ENCODE measurements at regions not wholly inside any gene's neighbourhood (a gene's known extent, or its start where the extent isn't known, plus 50 kb on each side); places are given as distances from the start of the nearest gene placed in this dataset.
A peak's percentile ranks its signal among the peaks of the same experiment; 100 is the strongest.
"Not testable (repeated sequence)": the region's sequence is repeated elsewhere in the genome, so short reads cannot be mapped to it uniquely, and the experiment has no call there.

DNA sequence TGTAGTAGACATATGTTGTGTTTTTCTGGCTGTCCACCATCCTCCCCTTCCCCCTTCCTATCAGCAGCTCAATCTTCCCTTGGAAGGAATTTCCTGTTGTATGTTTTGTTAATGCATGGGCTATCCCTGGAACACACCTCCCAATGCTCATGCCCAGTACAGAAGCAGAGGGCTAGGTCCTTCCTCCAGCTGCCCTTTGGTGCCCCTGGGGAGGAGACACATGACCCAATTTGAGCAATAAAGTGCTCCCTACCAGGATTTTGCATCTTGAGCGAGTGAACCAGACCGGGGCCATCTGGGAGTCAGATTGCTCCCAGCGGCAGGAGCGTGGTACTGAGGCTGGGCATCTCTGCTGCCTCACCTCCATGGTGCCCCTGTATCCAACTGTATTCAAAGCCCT lies 141.5 kb upstream of the MED13 start:
- DNase-seq (ENCODE audit: extremely low read depth, low read depth) = no peak

DNA sequence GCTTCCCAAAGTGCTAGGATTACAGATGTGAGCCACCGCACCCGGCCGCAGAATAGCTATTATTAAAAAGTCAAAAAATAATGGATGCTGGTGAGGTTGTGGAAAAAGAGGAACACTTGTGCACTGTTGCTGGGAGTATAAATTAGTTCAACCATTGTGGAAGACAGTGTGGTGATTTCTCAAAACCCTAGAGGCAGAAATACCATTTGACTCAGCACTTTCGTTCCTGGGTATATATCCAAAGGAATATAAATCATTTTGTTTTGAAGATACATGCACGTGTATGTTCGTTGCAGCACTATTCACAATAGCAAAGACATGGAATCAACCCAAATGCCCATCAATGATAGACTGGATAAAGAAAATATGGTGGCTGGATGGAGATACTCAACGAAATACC lies 132.1 kb upstream of the MED13 start:
- DNase-seq (ENCODE audit: extremely low read depth, low read depth) = not testable (repeated sequence)

DNA sequence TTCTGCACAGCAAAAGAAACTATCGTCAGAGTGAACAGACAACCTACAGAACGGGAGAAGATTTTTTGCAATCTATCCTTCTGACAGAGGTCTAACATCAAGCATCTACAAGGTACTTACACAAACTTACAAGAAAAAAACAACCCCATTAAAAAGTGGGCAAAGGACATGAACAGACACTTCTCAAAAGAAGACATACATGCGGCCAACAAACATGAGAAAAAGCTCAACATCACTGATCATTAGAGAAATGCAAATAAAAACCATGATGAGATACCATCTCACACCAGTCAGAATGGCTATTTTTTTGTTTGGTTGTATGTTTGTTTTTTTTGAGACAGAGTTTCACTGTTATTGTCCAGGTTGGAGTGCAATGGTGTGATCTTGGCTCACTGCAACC lies 131.5 kb upstream of the MED13 start:
- not testable (repeated sequence) for DNase-seq (ENCODE audit: extremely low read depth, low read depth)

DNA sequence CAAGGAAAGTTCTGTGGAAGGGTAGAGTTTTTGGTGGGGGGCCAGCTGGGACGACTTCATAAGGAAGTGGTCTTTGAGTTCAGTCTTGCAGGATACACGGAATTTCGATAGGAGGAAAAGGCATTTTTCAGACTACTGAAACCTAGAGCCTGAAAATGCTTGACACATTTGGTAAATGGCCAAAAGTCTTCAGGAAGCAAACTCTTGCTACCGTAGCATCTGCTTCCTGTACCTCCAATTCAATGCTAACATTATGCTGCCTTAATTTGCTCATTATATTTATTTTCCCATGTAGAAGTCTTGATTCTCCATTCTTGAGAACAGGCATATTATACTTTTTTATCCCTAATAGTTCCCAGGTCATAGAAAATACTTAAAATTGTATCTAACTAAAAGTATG lies 129.3 kb upstream of the MED13 start:
- no peak for DNase-seq (ENCODE audit: extremely low read depth, low read depth)

DNA sequence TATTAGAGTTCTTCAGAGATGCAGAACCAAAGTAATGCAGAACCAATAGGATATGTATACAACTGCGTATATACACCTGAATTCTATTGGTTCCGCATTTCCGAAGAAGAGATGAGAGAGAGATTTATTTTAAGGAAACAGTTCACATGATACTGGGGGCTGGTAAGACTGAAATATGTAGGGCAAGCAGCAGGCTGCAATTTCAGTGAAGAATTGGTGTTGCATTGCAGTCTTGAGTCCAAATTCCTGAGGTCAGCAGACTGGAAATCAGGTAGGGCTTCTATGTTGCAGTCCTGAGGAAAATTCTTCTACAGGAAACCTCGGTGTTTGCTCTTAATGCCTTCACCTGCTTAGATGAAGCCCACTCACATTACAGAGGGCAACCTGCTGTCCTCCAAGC lies 128.2 kb upstream of the MED13 start:
- DNase-seq (ENCODE audit: extremely low read depth, low read depth) = no peak

DNA sequence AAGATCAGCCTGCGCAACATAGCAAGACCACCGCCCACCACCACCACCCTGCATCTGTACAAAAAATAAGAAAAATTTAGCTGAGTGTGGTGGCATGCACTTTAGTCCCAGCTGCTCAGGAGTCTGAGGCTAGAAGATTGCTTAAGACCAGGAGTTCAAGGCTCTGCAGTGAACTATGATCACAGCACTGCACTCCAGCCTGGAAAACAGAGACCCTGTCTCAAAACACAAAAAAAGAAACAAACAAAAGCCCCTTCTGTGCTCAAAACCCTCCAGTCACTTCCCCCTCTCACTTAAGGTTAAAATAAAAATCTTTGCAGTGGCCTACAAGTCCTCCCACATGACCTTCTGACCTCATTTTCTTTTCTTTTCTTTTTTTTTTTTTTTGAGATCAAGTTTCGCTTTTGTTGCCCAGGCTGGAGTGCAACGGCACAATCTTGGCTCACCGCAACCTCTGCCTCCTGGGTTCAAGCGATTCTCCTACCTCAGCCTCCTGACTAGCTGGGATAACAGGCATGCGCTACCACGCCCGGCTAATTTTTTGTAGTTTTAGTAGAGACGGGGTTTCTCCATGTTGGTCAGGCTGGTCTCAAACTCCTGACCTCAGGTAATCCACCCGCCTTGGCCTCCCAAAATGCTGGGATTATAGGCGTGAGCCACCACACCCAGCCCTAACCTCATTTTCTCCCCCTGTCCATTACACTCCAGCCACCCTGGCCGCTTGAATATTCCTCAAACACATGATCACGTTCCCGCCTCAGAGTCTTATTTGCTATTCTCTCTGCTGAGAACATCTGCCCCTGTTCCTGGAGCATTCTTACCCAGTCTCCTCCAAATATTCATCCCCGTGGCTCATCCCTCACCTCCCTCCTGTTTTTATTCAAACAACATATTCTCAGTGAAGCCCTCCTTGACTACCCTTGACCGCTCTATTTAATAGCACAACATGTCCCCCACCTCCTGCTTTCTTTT lies 126.6 kb upstream of the MED13 start:
- no peak for DNase-seq (ENCODE audit: extremely low read depth, low read depth)

DNA sequence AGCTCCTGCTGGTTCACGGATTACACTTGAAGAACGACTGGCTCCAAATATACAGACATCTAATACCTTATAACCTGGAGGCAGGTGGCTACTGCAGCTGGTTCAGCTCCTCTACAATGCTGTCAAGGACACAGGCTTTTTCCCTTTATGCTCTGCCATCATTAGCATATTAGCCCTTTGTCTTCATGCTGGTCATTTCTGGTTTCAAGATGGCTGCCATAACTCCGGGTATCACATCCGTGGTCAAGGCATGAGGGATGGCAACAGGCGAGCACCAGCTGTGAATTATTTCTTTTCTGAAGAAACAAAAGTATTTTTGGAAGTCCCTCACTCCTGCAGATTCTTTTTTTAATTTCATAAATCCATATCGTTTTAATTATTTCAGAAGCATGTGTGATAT lies 124.3 kb upstream of the MED13 start:
- DNase-seq (ENCODE audit: extremely low read depth, low read depth) = no peak

DNA sequence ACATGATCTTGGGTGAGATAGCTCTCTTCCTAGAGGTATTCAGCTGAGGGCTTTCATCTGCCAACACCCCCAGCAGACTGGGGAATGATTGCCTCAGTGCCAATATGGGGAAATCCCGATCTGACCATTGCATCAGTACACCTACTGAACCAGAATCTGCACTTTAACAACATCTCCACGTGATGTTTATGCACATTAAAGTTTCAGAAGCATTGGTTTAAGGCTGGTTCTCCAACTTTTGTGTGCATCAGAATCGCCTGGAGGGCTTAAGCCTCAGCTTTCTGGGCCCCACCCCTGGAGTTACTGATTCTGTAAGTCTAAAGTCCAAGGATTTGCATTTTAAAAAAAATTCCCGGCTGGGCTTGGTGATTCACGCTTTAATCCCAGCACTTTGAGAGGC lies 123.6 kb upstream of the MED13 start:
- DNase-seq (ENCODE audit: extremely low read depth, low read depth) = no peak

DNA sequence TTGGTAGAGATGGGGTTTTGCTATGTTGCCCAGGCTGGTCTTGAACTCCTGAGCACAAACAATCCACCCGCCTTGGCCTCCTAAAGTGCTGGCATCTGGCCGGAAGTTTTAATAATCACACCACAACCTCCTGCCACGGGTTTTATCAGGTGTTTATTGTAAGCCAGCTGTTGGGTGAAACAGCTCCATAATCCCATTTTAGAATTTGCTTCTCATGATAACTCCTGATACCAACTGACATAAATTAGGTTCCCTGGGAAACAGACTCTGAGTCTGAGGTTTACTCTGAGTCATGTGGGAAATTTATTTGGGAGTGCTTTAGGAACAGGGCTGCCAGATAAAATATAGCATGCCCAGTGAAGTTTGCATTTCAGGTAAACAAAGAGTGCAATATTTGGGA lies 122.6 kb upstream of the MED13 start:
- no peak for DNase-seq (ENCODE audit: extremely low read depth, low read depth)

DNA sequence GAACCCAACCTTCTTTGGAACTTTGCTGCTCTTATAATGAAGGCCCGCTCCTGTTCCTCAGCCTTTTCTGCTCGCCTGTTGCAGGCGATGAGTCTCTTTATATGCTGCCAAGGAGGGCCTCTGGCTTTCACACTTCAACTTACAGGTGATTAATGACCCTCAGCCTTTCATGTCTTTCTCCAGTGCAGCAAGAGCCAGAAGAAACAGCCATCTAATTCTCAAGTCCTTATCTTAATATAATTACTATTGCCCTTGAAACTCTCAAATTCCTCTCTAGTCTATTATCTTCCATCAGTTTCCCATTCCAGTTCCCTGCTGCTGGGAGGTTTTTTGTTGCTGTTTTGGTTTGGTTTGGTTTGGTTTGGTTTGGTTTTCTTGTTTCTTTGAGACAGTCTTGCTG lies 121.8 kb upstream of the MED13 start:
- no peak for DNase-seq (ENCODE audit: extremely low read depth, low read depth)

DNA sequence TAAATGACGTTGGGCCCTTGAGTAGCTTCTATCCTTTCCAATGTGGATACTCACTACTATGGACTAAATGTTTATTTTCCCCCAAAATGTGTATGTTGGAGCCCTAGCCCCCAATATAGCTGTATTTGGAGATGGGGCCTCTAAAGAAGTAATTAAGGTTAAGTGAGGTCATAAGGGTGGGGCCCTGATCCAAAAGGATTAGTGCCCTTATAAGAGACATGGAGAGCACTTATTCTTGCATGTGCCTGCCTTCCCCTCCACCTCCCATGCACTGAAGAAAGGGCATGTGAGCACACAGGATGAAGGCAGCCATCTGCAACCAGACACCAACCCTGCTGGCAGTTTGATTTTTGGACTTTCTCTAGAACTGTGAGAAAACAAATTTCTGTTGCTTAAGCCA lies 115.7 kb upstream of the MED13 start:
- DNase-seq (ENCODE audit: extremely low read depth, low read depth) = no peak

DNA sequence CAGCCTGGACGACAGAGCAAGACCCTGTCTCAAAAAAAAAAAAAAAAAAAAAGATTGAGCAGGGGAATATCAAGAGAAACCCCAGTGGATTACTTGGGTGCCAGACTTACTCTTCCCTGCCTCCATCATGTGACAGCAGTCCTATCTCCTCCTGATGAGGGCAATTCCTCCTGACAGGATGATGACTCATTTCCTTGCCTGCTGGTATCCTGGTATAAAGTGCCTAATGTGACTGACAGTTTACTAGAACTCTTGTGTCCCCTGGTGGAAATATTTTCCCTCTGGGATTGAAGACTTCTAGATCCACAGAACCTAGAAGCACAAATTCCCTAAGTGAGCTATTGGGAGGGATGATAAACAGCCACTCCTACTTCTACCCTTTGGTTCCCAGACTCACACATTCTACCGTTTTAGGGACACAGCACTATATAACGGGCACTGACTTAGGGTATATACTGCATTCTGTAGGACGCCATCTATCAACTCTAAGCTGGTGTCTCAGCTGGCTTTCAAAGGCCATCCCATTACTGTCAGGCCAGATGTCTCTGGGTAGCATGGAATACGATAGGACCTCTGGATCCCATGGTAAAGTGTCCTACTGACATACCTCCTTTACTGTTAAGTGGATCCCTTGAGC lies 114.6 kb upstream of the MED13 start:
- peak; percentile 87 for DNase-seq (ENCODE audit: extremely low read depth, low read depth)

DNA sequence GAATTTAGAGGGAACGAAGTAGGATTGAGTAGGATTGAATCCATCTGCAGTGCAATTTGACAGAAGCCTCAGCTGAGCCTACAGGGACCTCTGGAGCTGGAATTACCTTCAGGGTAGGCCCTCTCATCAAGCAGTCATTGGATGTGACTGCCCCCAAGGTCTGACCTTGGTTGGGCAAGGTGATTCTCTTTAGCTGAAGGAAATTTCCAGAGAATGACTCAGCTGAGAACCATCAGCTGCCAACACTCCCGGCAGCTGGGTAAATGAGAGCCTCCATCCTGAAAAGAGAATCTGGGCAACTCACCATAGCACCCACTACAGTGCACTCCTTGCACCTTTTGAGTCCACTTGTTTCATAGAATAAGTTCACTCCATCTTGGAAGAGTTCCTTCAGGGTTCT lies 113.5 kb upstream of the MED13 start:
- no peak for DNase-seq (ENCODE audit: extremely low read depth, low read depth)

DNA sequence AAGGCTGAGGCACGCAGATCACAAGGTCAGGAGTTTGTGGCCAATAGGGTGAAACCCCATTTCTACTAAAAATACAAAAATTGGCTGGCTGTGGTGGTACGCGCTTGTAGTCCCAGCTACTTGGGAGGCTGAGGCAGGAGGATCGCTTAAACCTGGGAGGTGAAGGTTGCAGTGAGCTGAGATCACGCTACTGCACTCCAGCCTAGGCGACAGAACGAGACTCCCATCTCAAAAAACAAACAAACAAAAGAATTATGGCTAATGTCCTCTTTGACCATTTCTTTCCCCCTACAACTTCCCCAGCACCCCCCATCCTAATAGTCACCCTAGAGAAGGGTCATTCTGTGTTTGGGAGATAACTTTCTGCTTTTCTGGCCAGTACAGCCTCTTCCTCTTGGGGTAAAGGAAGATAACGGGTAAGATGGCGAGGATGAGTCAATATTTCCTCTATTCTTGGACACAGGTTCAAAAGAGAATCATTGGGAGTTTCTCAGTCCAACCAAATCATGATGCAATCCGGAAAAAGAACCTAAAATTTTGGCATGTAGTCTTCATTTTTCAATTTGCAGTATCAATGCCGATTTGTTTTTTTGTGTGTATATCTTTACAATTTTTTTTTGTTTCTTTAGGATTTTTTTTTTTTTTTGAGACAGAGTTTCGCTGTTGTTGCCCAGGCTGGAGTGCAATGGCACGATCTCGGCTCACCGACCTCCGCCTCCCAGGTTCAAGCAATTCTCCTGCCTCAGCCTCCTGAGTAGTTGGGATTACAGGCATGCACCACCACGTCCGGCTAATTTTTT lies 107.6 kb upstream of the MED13 start:
- no peak for DNase-seq (ENCODE audit: extremely low read depth, low read depth)

DNA sequence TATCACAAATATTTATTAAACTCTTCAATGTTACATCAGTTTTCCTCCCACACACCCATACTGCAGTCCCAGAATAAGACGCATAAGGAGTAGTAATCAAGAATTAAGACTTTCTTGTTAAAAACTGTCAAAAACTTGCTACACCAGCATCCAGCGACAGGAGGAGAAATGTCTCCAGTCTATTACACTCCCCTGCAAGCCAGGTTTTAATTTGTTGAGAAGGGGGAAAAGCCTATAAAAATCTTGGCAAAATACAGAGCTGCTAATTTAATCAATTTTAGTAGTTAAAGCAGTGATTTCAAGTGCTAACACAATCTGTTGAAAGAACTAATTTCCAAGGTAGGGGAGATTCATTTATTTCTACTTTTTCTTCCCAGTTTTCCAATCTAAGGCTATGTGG lies 102.0 kb upstream of the MED13 start:
- no peak for DNase-seq (ENCODE audit: extremely low read depth, low read depth)

DNA sequence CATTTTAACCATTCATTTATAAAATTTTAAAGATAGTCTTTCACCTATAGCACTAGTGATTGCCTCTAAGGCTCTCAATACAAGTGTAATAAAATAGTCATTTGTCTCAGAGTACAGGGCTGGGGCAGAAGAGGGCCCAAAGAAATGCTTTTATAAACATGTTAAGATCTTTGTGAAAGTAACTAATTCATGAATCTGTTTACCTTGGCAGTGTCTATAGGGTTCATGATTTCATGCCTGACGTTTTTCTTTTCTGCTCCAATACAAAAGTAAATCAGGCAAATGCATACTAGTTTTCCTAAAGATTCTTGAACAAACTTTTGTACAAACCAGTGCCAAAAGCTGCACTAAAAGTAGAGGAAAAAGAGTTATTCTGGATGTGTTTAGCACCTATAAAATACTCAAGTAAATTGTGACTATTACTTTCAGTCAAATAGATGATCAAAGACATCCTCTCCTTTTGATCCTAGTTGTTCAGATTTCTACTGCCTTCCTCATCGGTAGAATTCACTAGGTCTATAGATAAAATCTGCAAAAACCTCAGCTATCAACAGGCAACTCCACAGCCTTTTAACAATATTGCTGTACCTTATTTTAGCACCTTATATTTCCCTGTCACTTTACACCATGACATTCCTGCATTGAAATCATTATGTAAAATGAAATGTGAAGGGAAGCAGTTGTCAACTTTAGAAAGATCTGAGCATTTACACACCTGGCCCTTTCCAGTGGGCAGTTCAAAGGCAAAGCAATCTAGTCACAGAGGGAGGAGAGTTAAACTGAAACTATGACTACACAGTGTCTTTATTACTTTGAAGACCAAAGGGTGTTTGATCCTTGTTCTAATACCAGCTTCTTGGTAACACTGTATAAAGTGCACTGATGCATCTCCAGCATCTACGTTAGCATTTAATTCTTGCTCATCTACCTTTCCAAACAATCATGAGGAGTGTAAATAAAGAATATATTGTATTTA lies 100.0 kb upstream of the MED13 start:
- no peak for DNase-seq (ENCODE audit: extremely low read depth, low read depth)

DNA sequence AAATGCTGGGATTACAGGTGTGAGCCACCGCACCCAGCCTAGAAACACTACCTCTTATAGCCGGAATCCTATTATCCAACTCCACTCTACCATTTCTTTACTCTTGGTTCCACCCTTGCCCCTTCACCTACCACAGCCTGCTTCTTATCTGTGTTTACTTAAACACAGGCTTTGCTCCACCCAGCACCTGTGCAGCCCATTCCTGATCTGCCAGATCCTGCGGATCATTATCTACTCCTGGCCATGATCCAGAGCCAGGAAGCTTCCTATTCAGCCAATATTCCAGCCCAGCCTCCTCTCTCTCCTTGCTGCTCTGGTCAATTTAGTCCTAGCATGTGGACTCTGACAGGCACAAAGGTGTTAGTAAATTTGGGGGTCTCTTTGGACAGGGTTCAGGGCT lies 98.8 kb upstream of the MED13 start:
- no peak for DNase-seq (ENCODE audit: extremely low read depth, low read depth)

DNA sequence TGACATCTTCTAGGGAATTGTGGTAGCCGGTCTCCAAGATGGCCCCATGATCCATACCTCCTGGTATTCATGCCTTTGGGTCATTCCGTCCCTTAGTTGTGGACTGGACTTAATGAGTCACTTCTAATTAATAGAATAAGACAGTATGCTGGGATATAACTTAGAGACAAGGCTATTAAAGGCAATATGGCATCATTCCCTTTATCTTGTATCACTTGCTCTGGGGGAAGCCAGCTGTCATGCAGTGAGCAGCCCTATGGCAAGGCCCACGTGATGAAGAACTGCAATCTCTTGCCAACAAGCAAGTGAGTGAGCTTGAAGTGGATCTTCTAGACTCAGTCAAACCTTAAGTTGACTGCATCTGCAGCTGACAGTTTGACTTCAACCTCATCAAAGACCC lies 97.8 kb upstream of the MED13 start:
- no peak for DNase-seq (ENCODE audit: extremely low read depth, low read depth)

DNA sequence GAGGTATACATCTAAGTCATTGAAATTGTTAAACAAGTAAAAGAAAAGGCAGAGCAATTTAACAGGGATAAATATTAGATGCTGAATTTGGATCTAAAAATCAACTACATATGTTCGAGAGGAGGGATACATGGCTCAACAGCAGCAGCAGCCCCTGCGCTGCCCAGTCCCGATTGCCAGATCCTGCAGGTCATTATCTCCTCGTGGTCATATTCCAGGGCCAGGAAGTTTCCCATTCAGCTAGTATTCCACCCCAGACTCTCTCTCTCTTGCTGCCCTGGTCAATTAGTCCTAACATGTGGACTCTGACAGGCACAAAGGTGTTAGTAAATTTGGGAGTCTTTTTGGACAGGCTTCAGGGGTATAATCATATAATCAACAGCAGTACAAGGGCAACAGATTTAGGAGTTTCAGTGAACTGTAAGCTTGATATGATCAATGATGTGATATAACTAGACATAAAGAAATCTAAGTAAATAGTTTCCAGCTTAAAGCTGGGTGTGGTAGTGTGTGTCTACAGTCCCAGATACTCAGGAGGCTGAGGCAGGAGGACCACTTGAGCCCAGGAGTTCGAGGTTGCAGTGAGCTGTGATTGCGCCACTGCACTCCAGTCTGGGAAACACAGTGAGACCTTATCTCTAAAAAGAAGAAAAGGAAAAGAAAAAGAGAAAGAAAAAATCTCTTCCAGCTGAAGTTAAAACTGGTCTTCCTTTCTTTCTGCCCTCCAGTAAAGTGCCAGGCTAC lies 96.5 kb upstream of the MED13 start:
- no peak for DNase-seq (ENCODE audit: extremely low read depth, low read depth)

DNA sequence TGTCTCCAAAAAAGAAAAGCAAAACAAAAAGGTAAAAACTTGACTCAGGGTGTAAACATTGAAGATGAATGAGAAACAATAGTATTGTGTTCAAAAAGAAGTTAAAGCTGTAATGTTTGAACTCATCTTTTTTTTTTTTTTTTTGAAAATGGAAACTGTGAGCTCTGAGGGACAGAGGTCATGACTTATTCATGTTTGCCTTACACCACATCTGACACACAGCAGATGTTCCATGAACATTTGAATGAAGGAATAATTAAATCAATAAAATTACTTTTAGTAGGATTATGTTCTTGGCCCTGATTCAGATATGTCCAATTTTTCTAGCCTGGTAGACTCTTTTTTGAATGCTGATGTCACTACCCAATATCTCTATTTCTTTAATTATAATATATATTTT lies 95.7 kb upstream of the MED13 start:
- DNase-seq (ENCODE audit: extremely low read depth, low read depth) = no peak
